H1 (cell line): ENCODE measurements at regions not wholly inside any gene's neighbourhood (a gene's known extent, or its start where the extent isn't known, plus 50 kb on each side); places are given as distances from the start of the nearest gene placed in this dataset.

Experiments
- CBX8 ChIP-seq: fragments of 300-800, 300-1000 bp; sonication (generic); IDR thresholded peaks from 2 replicates; pipeline ENCODE4 v1.7.1; 2016; ENCODE audit warnings: low read depth, low read length, borderline replicate concordance
- CHD1 ChIP-seq: IDR thresholded peaks from 2 replicates; pipeline ENCODE4 v1.6.1; 2012; ENCODE audit warnings: low read depth, low read length, improper control_type of control experiment
- CHD7 ChIP-seq: fragments of 300-600 bp; sonication (generic); IDR thresholded peaks from 2 replicates; pipeline ENCODE4 v1.7.1; 2012; ENCODE audit warnings: low read length, moderate library complexity, mild to moderate bottlenecking, inconsistent platforms; ENCODE audit not compliant: insufficient replicate concordance
- EZH2 ChIP-seq: fragments of 200-600 bp; sonication (generic); IDR thresholded peaks from 2 replicates; pipeline ENCODE4 v1.7.1; 2012; ENCODE audit warnings: low read depth, mild to moderate bottlenecking, moderate library complexity, low read length, inconsistent platforms; ENCODE audit not compliant: severe bottlenecking
- FOSL1 ChIP-seq: IDR thresholded peaks from 2 replicates; pipeline ENCODE4 v1.6.1; 2011; ENCODE audit warnings: mild to moderate bottlenecking, low read depth, low read length, moderate library complexity; ENCODE audit not compliant: insufficient read depth
- NRF1 ChIP-seq: IDR thresholded peaks from 2 replicates; pipeline ENCODE4 v1.6.1; 2011; ENCODE audit warnings: mild to moderate bottlenecking, low read depth, low read length, improper control_type of control experiment
- POLR2A ChIP-seq, 2 experiments: IDR thresholded peaks; 1 replicate in 1 of 2; 2 replicates in 1 of 2; pipeline ENCODE4 v1.6.1; 2011; ENCODE audit warnings: low read depth in 2 of 2, low read length in 2 of 2, mild to moderate bottlenecking in 2 of 2; ENCODE audit errors: control extremely low read depth in 1 of 2
- SP2 ChIP-seq: IDR thresholded peaks from 2 replicates; pipeline ENCODE4 v1.6.1; 2012; ENCODE audit warnings: mild to moderate bottlenecking, low read length, inconsistent platforms
- TF ChIP-seq, protein P1 (sequence below): IDR thresholded peaks from 2 replicates; pipeline ENCODE4 v1.6.1; 2011; ENCODE audit warnings: low read depth, mild to moderate bottlenecking, low read length; ENCODE audit not compliant: insufficient read depth

DNA sequence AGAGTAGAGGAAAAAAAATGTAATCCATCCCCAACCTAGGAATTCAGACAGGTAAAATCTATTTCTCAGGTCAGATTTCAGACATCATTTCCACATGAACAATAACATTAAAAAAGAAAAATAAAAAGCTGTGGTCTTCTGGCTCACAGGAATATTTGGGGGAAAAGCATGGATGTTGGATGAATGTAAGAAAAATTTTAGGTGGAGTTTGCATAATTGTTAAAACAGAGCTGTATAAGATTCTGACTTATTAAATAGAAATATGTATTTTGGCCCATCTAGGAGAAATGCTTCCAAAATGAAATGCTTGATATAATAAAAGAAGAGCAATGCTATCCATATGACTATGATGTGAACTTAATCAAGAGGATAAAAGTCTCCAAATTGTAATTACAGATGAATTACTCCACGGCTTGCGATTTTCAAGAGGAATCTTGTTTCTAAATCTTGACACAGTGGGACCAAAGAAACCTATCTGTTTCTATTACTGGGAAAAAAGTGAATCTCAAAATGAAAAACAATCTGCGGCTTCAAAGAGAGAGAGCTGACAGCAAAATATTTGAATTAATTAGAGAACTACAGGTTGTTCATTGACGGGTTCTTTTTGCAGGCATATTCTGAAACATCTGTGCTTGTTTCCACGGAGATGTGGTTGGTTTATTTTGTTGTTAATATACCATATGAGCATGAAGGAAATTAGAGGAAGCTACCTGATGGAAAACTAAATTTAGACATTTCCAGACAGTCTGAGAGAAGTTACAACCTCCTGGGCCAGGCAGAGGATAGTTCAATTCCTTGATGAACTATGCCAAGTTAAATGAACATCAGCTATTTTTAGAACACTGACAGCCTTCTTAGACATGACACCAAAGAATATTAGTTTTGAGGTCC lies 468.7 kb downstream of the PID1 start (continued):
- TF ChIP-seq CHD7 = no peak
- TF ChIP-seq FOSL1 = no peak
- no peak for TF ChIP-seq POLR2A (IDR thresholded peaks at IDR 0.05; ENCODE audit: control extremely low read depth in 1 of 2, low read depth in 2 of 2, low read length in 2 of 2)
- TF ChIP-seq, protein P1, sequence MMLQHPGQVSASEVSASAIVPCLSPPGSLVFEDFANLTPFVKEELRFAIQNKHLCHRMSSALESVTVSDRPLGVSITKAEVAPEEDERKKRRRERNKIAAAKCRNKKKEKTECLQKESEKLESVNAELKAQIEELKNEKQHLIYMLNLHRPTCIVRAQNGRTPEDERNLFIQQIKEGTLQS = no peak
- no peak for TF ChIP-seq NRF1
- TF ChIP-seq EZH2 = no peak
- TF ChIP-seq CHD1 = no peak
- no peak for TF ChIP-seq CBX8
- no peak for TF ChIP-seq SP2
